ENCODE measurements at regions not wholly inside any gene's neighbourhood (a gene's known extent, or its start where the extent isn't known, plus 50 kb on each side); places are given as distances from the start of the nearest gene placed in this dataset.

- no peak overlapping the region for H3K27ac ChIP-seq (ENCODE audit: low read depth in 1 of 2, low read length in 2 of 2)
- no peaks in the 10 kb centered on the region for H3K36me3 ChIP-seq (ENCODE audit: control insufficient read depth in 4 of 4, insufficient read depth in 3 of 4, low read depth in 1 of 4, low read length in 3 of 4)
- DNase-seq (ENCODE audit: low spot score): no peak
- no peaks in the 10 kb centered on the region for H3K4me1 ChIP-seq (ENCODE audit: control insufficient read depth in 4 of 4, insufficient read depth in 4 of 4, low read length in 3 of 4)
- TF ChIP-seq YY1 (IDR thresholded peaks at IDR 0.05) (no peak), ATF3 (IDR thresholded peaks at IDR 0.05) (no peak), NR2F2 (IDR thresholded peaks at IDR 0.05) (no peak), HNF4G (IDR thresholded peaks at IDR 0.05) (no peak), MAX (IDR thresholded peaks at IDR 0.05) (no peak), TAF1 (conservative IDR thresholded peaks at IDR 0.05) (no peak), FOXA1 (IDR thresholded peaks at IDR 0.05) (no peak), HNF4A (conservative IDR thresholded peaks at IDR 0.05) (no peak), CTCF (IDR thresholded peaks at IDR 0.05; ENCODE audit: low read depth, low read length, missing input control) (no peak), FOXA2 (IDR thresholded peaks at IDR 0.05) (no peak), ZBTB33 (IDR thresholded peaks at IDR 0.05) (no peak), RAD21 (IDR thresholded peaks at IDR 0.05) (no peak), SP1 (IDR thresholded peaks at IDR 0.05) (no peak)
- no peak overlapping the region for H3K9ac ChIP-seq (ENCODE audit: low read depth in 1 of 2, low read length in 2 of 2)
- no peak overlapping the region for H3K4me3 ChIP-seq (ENCODE audit: low read depth in 1 of 3, low read length in 3 of 3)
- H3K27me3 ChIP-seq (ENCODE audit: control insufficient read depth in 4 of 4, insufficient read depth in 4 of 4, low read length in 3 of 4): peaks cover 0 to 7% (median 0%) of the 10 kb centered on the region in 4 donors
- 71% methylated on average over 3 of the region's 3 CpGs for WGBS
- no peaks in the 10 kb centered on the region for H3K9me3 ChIP-seq (ENCODE audit: control insufficient read depth in 4 of 4, low read length in 3 of 4)
Observed at GRCh38 chr15:60161704-60162103, 157.6 kb downstream of the FOXB1 start.

GRCh38 chr15:60162251-60162967, 158.3 kb downstream of the FOXB1 start:
- 68% methylated on average over 7 of the region's 7 CpGs for WGBS
- DNase-seq (ENCODE audit: low spot score): no peak
- TF ChIP-seq GABPA (IDR thresholded peaks at IDR 0.05 in 1 of 2, conservative IDR thresholded peaks at IDR 0.05 in 1 of 2) (no peak), ZBTB33 (IDR thresholded peaks at IDR 0.05) (no peak), CTCF (IDR thresholded peaks at IDR 0.05; ENCODE audit: low read depth, low read length, missing input control) (no peak), NR2F2 (IDR thresholded peaks at IDR 0.05) (no peak)
- Histone ChIP-seq H3K9ac (ENCODE audit: low read depth in 1 of 2, low read length in 2 of 2) (no peak overlapping the region), H3K9me3 (ENCODE audit: control insufficient read depth in 4 of 4, low read length in 3 of 4) (no peaks in the 10 kb centered on the region), H3K27me3 (ENCODE audit: control insufficient read depth in 4 of 4, insufficient read depth in 4 of 4, low read length in 3 of 4) (peaks cover 0 to 7% (median 0%) of the 10 kb centered on the region in 4 donors), H3K36me3 (ENCODE audit: control insufficient read depth in 4 of 4, insufficient read depth in 3 of 4, low read depth in 1 of 4, low read length in 3 of 4) (no peaks in the 10 kb centered on the region), H3K4me3 (ENCODE audit: low read depth in 1 of 3, low read length in 3 of 3) (no peak overlapping the region), H3K4me1 (ENCODE audit: control insufficient read depth in 4 of 4, insufficient read depth in 4 of 4, low read length in 3 of 4) (no peaks in the 10 kb centered on the region), H3K27ac (ENCODE audit: low read depth in 1 of 2, low read length in 2 of 2) (no peak overlapping the region)
